ENCODE measurements at regions not wholly inside any gene's neighbourhood (a gene's known extent, or its start where the extent isn't known, plus 50 kb on each side); places are given as distances from the start of the nearest gene placed in this dataset.

DNA sequence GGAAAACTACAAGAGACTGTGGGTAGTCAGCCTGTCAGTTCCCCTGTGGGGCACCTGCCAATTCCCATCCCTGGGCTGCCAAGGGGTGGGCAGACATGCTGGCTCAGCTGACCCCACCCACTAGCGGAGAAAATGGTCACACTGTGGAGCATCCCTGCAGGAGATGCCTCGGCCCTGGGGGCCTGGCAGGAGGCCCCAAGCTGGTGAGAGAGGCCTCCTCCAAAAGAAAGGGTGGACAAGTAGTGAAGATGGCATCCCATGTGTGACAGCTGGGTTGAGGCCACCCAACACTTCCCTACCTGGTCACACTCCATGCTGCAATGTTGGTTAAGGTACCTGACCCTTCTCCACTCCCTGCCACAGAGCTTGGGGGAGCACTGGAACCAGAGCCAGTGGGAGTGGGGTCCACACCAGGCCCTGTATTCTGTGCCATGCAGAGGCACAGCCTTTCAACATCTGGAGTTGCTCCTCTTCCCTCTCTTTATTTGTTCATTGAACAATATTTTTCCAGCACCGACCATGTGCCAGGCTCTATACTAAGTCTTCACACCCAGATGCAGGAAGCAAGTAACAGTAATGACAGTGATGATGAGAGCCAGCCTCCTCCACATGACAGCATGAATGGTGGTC lies 59.5 kb downstream of the KLHDC7A start:
- TF ChIP-seq POLR2A (IDR thresholded peaks at IDR 0.05; ENCODE audit: low read length) (no peak), GATA1 (IDR thresholded peaks at IDR 0.05; ENCODE audit: low read depth, low read length) (no peak)
